Upper lobe of left lung (tissue), 4 donors: ENCODE measurements at regions not wholly inside any gene's neighbourhood (a gene's known extent, or its start where the extent isn't known, plus 50 kb on each side); places are given as distances from the start of the nearest gene placed in this dataset.

Source experiments
- CTCF ChIP-seq, 6 experiments: fragments of 450-650 bp in 4 of 6; fragments of 200-600 bp in 2 of 6; sonication (generic) in 2 of 6; IDR thresholded peaks; one replicate each; pipeline ENCODE4 v1.5.1; 2016 to 2019; ENCODE audit warnings: antibody characterized with exemption in 6 of 6
- EP300 ChIP-seq, 4 donors: sonication (generic); formaldehyde crosslinking; IDR thresholded peaks; one replicate each; pipeline ENCODE4 v1.5.1; 2017; ENCODE audit warnings: antibody characterized with exemption in 4 of 4, control low read depth in 2 of 4
- POLR2A ChIP-seq, 4 donors: fragments of 450-650 bp; IDR thresholded peaks; one replicate each; pipeline ENCODE4 v1.5.1; 2016 to 2017; ENCODE audit warnings: antibody characterized with exemption in 4 of 4, mild to moderate bottlenecking in 2 of 4
- POLR2AphosphoS5 ChIP-seq, 2 donors: sonication (generic); formaldehyde crosslinking; IDR thresholded peaks; one replicate each; pipeline ENCODE4 v1.5.1; 2017; ENCODE audit warnings: antibody characterized with exemption in 2 of 2

DNA sequence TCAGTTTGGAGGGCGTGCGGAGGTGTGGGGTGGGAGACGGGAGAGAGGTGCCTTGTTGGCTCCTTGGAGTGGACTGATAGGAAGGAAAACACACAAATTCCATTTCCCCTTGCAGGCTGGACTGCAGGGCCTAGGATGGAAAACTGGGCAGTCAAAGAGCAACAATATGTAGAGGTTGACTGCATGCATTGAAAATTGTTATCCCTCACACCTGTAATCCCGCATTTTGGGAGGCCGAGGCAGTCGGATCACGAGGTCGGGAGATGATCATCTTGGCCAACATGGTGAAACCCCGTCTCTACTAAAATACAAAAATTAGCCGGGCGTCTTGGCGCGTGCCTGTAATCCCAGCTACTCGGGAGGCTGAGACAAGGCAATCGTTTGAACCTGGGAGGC is 128.2 kb downstream of the PPIAL4G start:
- TF ChIP-seq POLR2A (IDR thresholded peaks at IDR 0.05) (no peak), CTCF (IDR thresholded peaks at IDR 0.05) (no peak), POLR2AphosphoS5 (IDR thresholded peaks at IDR 0.05) (no peak), EP300 (IDR thresholded peaks at IDR 0.05) (no peak)
